Fibroblast of lung (primary cell): ENCODE measurements at regions not wholly inside any gene's neighbourhood (a gene's known extent, or its start where the extent isn't known, plus 50 kb on each side); places are given as distances from the start of the nearest gene placed in this dataset.

Experiments used
- DNase-seq, 2 donors: peaks; one replicate each; pipeline versions ENCODE4 v3.0.0 to v3.0.0-alpha.2; 2010; ENCODE audit warnings: low read depth in 2 of 2
- H2AFZ ChIP-seq: 2 replicates; pipeline ENCODE4 v1.5.1; 2012; ENCODE audit warnings: low read length, control low read depth, inconsistent platforms
- H3K27ac ChIP-seq: 2 replicates; pipeline ENCODE4 v1.5.1; 2011; ENCODE audit warnings: low read length, control low read depth; ENCODE audit not compliant: insufficient read depth
- H3K27me3 ChIP-seq: 2 replicates; pipeline ENCODE4 v1.5.1; 2011; ENCODE audit warnings: mild to moderate bottlenecking, low read length; ENCODE audit not compliant: control insufficient read depth, insufficient read depth
- H3K36me3 ChIP-seq: 2 replicates; pipeline ENCODE4 v1.5.1; 2011; ENCODE audit warnings: low read length; ENCODE audit not compliant: control insufficient read depth, insufficient read depth
- H3K4me1 ChIP-seq: 2 replicates; pipeline ENCODE4 v1.5.1; 2011; ENCODE audit warnings: low read length; ENCODE audit not compliant: control insufficient read depth, insufficient read depth; ENCODE audit errors: extremely low read depth
- H3K4me2 ChIP-seq: 2 replicates; pipeline ENCODE4 v1.5.1; 2011; ENCODE audit warnings: low read length, control low read depth; ENCODE audit not compliant: insufficient read depth; ENCODE audit errors: extremely low read depth
- H3K4me3 ChIP-seq, 4 experiments: fragments of 200-600 bp in 1 of 4; sonication (generic) in 1 of 4; replicated peaks in 1 of 4; 2 replicates each; pipeline ENCODE4 v1.5.1; 2011 to 2016; ENCODE audit warnings: low read length in 4 of 4, low read depth in 3 of 4, mild to moderate bottlenecking in 3 of 4, control low read depth in 2 of 4, inconsistent platforms in 1 of 4, mixed read lengths in 1 of 4; ENCODE audit not compliant: insufficient read depth in 1 of 4; ENCODE audit errors: control extremely low read depth in 1 of 4
- H3K79me2 ChIP-seq: 2 replicates; pipeline ENCODE4 v1.5.1; 2012; ENCODE audit warnings: mild to moderate bottlenecking, low read length, inconsistent platforms; ENCODE audit not compliant: control insufficient read depth, insufficient read depth
- H3K9ac ChIP-seq: 2 replicates; pipeline ENCODE4 v1.5.1; 2011; ENCODE audit warnings: mild to moderate bottlenecking, low read length, control low read depth; ENCODE audit not compliant: insufficient read depth
- H3K9me3 ChIP-seq: 2 replicates; pipeline ENCODE4 v1.5.1; 2012; ENCODE audit warnings: low read depth, low read length; ENCODE audit not compliant: control insufficient read depth, insufficient read depth
- H4K20me1 ChIP-seq: 2 replicates; pipeline ENCODE4 v1.5.1; 2011; ENCODE audit warnings: low read length; ENCODE audit not compliant: control insufficient read depth, insufficient read depth; ENCODE audit errors: extremely low read depth
- EZH2 ChIP-seq: IDR thresholded peaks from 2 replicates; pipeline ENCODE4 v1.5.1; 2012; ENCODE audit warnings: low read length, control low read depth, mild to moderate bottlenecking; ENCODE audit errors: missing control alignments
- TF ChIP-seq, protein P1 (sequence below), 2 donors: IDR thresholded peaks in 1 of 2; conservative IDR thresholded peaks in 1 of 2; 1 replicate in 1 of 2; 2 replicates in 1 of 2; pipeline ENCODE4 v1.5.1; 2011 to 2012; ENCODE audit warnings: low read length in 2 of 2, control low read depth in 1 of 2, inconsistent platforms in 1 of 2, low read depth in 1 of 2, mild to moderate bottlenecking in 1 of 2

GRCh38 chr7:49695971-49696370 is 77.5 kb upstream of the VWC2 start:
- Histone ChIP-seq H3K27ac (no peak overlapping the region), H3K9ac (no peak overlapping the region), H2AFZ (no peak overlapping the region), H3K27me3 (no peaks in the 10 kb centered on the region), H3K9me3 (no peaks in the 10 kb centered on the region), H3K4me2 (no peak overlapping the region), H3K4me1 (no peaks in the 10 kb centered on the region), H3K79me2 (no peaks in the 10 kb centered on the region), H3K36me3 (no peaks in the 10 kb centered on the region), H4K20me1 (no peaks in the 10 kb centered on the region), H3K4me3 (no peak overlapping the region)
- no peak for DNase-seq
- TF ChIP-seq, protein P1, sequence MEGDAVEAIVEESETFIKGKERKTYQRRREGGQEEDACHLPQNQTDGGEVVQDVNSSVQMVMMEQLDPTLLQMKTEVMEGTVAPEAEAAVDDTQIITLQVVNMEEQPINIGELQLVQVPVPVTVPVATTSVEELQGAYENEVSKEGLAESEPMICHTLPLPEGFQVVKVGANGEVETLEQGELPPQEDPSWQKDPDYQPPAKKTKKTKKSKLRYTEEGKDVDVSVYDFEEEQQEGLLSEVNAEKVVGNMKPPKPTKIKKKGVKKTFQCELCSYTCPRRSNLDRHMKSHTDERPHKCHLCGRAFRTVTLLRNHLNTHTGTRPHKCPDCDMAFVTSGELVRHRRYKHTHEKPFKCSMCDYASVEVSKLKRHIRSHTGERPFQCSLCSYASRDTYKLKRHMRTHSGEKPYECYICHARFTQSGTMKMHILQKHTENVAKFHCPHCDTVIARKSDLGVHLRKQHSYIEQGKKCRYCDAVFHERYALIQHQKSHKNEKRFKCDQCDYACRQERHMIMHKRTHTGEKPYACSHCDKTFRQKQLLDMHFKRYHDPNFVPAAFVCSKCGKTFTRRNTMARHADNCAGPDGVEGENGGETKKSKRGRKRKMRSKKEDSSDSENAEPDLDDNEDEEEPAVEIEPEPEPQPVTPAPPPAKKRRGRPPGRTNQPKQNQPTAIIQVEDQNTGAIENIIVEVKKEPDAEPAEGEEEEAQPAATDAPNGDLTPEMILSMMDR (conservative IDR thresholded peaks at IDR 0.05 in 1 of 2, IDR thresholded peaks at IDR 0.05 in 1 of 2; ENCODE audit: low read depth in 1 of 2, low read length in 2 of 2), result no peak
- no peak for TF ChIP-seq EZH2

- Histone ChIP-seq H3K4me3 (no peak overlapping the region), H3K27ac (no peak overlapping the region), H3K9me3 (no peaks in the 10 kb centered on the region), H3K27me3 (no peaks in the 10 kb centered on the region), H3K9ac (no peak overlapping the region), H3K4me1 (no peaks in the 10 kb centered on the region), H3K4me2 (no peak overlapping the region), H4K20me1 (no peaks in the 10 kb centered on the region), H3K79me2 (no peaks in the 10 kb centered on the region), H2AFZ (no peak overlapping the region), H3K36me3 (no peaks in the 10 kb centered on the region)
- TF ChIP-seq, protein P1 (conservative IDR thresholded peaks at IDR 0.05 in 1 of 2, IDR thresholded peaks at IDR 0.05 in 1 of 2; ENCODE audit: low read depth in 1 of 2, low read length in 2 of 2), result no peak
- DNase-seq, result no peak
These were observed 72.6 kb upstream of the VWC2 start for GRCh38 chr7:49700841-49701240.

GRCh38 chr7:49702099-49702498 is 71.3 kb upstream of the VWC2 start:
- H3K9ac ChIP-seq, result no peak overlapping the region
- H3K27ac ChIP-seq, result no peak overlapping the region
- H2AFZ ChIP-seq, result no peak overlapping the region
- H3K36me3 ChIP-seq, result no peaks in the 10 kb centered on the region
- H3K4me2 ChIP-seq, result no peak overlapping the region
- H3K79me2 ChIP-seq, result no peaks in the 10 kb centered on the region
- H3K4me1 ChIP-seq, result no peaks in the 10 kb centered on the region
- H4K20me1 ChIP-seq, result no peaks in the 10 kb centered on the region
- TF ChIP-seq EZH2, result no peak
- no peaks in the 10 kb centered on the region for H3K27me3 ChIP-seq
- no peak overlapping the region for H3K4me3 ChIP-seq
- no peaks in the 10 kb centered on the region for H3K9me3 ChIP-seq
- DNase-seq, result no peak
